Endothelial cell of umbilical vein (primary cell): ENCODE measurements at regions not wholly inside any gene's neighbourhood (a gene's known extent, or its start where the extent isn't known, plus 50 kb on each side); places are given as distances from the start of the nearest gene placed in this dataset.

Experiments
- BruUV-seq: library from RNA; stranded (reverse); fragments of 400-500 nt; replicated peaks from 2 replicates; lab custom pipeline; 2021; lab: Mats Ljungman, UMichigan
- CTCF ChIA-PET: fragments of 300-600, 350-600 bp; sonication (Branson Sonifier 250); formaldehyde crosslinking; loops from one replicate; lab custom pipeline; 2021; ENCODE audit warnings: antibody characterized with exemption, inconsistent platforms; lab: Charles Lee
- POLR2A ChIA-PET: fragments of 300-600, 350-600 bp; sonication (Branson Sonifier 250); formaldehyde crosslinking; loops from one replicate; lab custom pipeline; 2021; ENCODE audit warnings: antibody characterized with exemption, inconsistent platforms; lab: Charles Lee
- DNase-seq: peaks from one replicate; pipeline ENCODE4 v3.0.0-alpha.2; 2011; ENCODE audit warnings: low read depth, low spot score
- FAIRE-seq: peaks from 2 replicates; lab custom pipeline; 2011; peaks lifted over from hg19 to GRCh38; lab: Jason Lieb, UNC
- H2AFZ ChIP-seq: 2 replicates; pipeline ENCODE4 v1.6.0; 2012; ENCODE audit warnings: low read depth, low read length, control low read depth, inconsistent platforms
- H3K27ac ChIP-seq: 2 replicates; pipeline ENCODE4 v1.5.1; 2011; ENCODE audit warnings: low read depth, mild to moderate bottlenecking, control low read depth, low read length, moderate library complexity; ENCODE audit not compliant: insufficient read depth
- H3K27me3 ChIP-seq, 2 experiments: 2 replicates each; pipeline versions ENCODE4 v1.6.0 to v1.6.1; 2011; ENCODE audit warnings: low read length in 2 of 2, mixed read lengths in 1 of 2; ENCODE audit not compliant: control insufficient read depth in 2 of 2, insufficient read depth in 2 of 2
- H3K36me3 ChIP-seq, 2 experiments: 2 replicates in 1 of 2; 3 replicates in 1 of 2; pipeline ENCODE4 v1.5.1; 2011; ENCODE audit warnings: low read length in 2 of 2, mild to moderate bottlenecking in 1 of 2, moderate library complexity in 1 of 2; ENCODE audit not compliant: control insufficient read depth in 2 of 2, insufficient read depth in 2 of 2; ENCODE audit errors: extremely low read depth in 1 of 2
- H3K4me1 ChIP-seq: 3 replicates; pipeline ENCODE4 v1.5.1; 2011; ENCODE audit warnings: mild to moderate bottlenecking, low read length; ENCODE audit not compliant: control insufficient read depth, insufficient read depth; ENCODE audit errors: extremely low read depth
- H3K4me2 ChIP-seq: 2 replicates; pipeline ENCODE4 v1.6.1; 2011; ENCODE audit warnings: low read length, control low read depth, mixed read lengths; ENCODE audit not compliant: insufficient read depth
- H3K4me3 ChIP-seq, 3 experiments: fragments of 200-600 bp in 1 of 3; sonication (generic), shearing (Covaris generic) in 1 of 3; replicated peaks in 1 of 3; 2 replicates each; pipeline ENCODE4 v1.5.1; 2011 to 2016; ENCODE audit warnings: control low read depth in 3 of 3, low read length in 3 of 3, mild to moderate bottlenecking in 2 of 3, inconsistent platforms in 1 of 3, low read depth in 1 of 3, moderate library complexity in 1 of 3; ENCODE audit not compliant: insufficient read depth in 1 of 3
- H3K79me2 ChIP-seq: 2 replicates; pipeline ENCODE4 v1.6.0; 2012; ENCODE audit warnings: low read length, inconsistent platforms; ENCODE audit not compliant: control insufficient read depth, insufficient read depth
- H3K9ac ChIP-seq: replicated peaks from 2 replicates; pipeline ENCODE3; 2011; ENCODE audit warnings: low read length, control low read depth; ENCODE audit not compliant: insufficient read depth; ENCODE audit errors: extremely low read depth
- H3K9me1 ChIP-seq: replicated peaks from 3 replicates; pipeline ENCODE4 v1.6.0; 2011; ENCODE audit warnings: mild to moderate bottlenecking, low read length; ENCODE audit not compliant: control insufficient read depth, insufficient read depth; ENCODE audit errors: extremely low read depth
- H3K9me3 ChIP-seq: replicated peaks from 2 replicates; pipeline ENCODE4 v1.5.1; 2012; ENCODE audit warnings: low read length, inconsistent platforms; ENCODE audit not compliant: control insufficient read depth, insufficient read depth
- H4K20me1 ChIP-seq: replicated peaks from 2 replicates; pipeline ENCODE3; 2011; ENCODE audit warnings: mild to moderate bottlenecking, low read length; ENCODE audit not compliant: control insufficient read depth, insufficient read depth; ENCODE audit errors: extremely low read depth
- CTCF ChIP-seq, 2 donors: IDR thresholded peaks; 1 replicate in 1 of 2; 2 replicates in 1 of 2; pipeline ENCODE4 v1.5.1; 2011; ENCODE audit warnings: low read length in 2 of 2, mild to moderate bottlenecking in 2 of 2, moderate library complexity in 2 of 2, control low read depth in 1 of 2, inconsistent platforms in 1 of 2, low read depth in 1 of 2; ENCODE audit not compliant: insufficient read depth in 1 of 2; ENCODE audit errors: extremely low read depth in 1 of 2
- EZH2 ChIP-seq: IDR thresholded peaks from 2 replicates; pipeline ENCODE4 v1.6.1; 2012; ENCODE audit warnings: borderline replicate concordance, low read depth, mild to moderate bottlenecking, moderate library complexity, low read length, inconsistent platforms; ENCODE audit not compliant: severe bottlenecking
- FOS ChIP-seq: IDR thresholded peaks from 2 replicates; pipeline ENCODE4 v1.6.1; 2011; ENCODE audit warnings: mild to moderate bottlenecking, low read length, moderate library complexity, borderline replicate concordance; ENCODE audit not compliant: insufficient read depth
- GATA2 ChIP-seq: IDR thresholded peaks from 2 replicates; pipeline ENCODE4 v1.7.0; 2011; ENCODE audit warnings: low read depth, mild to moderate bottlenecking, moderate library complexity, mixed read lengths, low read length; ENCODE audit not compliant: insufficient read length, insufficient read depth
- JUN ChIP-seq: IDR thresholded peaks from 2 replicates; pipeline ENCODE4 v1.6.1; 2011; ENCODE audit warnings: borderline replicate concordance, low read depth; ENCODE audit not compliant: insufficient read length, insufficient read depth
- MAX ChIP-seq: IDR thresholded peaks from 2 replicates; pipeline ENCODE4 v1.6.1; 2011; ENCODE audit not compliant: insufficient read depth, insufficient read length
- MYC ChIP-seq: IDR thresholded peaks from one replicate; pipeline ENCODE4 v1.6.1; 2011; ENCODE audit warnings: mild to moderate bottlenecking, low read depth, low read length
- POLR2A ChIP-seq: IDR thresholded peaks from 2 replicates; pipeline ENCODE4 v1.6.1; 2012; ENCODE audit warnings: low read depth, mild to moderate bottlenecking, control low read depth, low read length
- POLR2AphosphoS5 ChIP-seq: IDR thresholded peaks from 2 replicates; pipeline ENCODE4 v1.6.1; 2012; ENCODE audit warnings: low read depth, mild to moderate bottlenecking, control low read depth, low read length, moderate library complexity; ENCODE audit not compliant: insufficient read depth
- dilution Hi-C: fragments of 300-500 bp; cut with MboI; formaldehyde crosslinking; loops from one replicate; pipeline ENCODE4 v1.15.0; 2019; ENCODE audit warnings: low sequenced_read_pairs; ENCODE audit not compliant: extremely low pct_ligation_motif_present
- intact Hi-C: fragments of 100-400 bp; cut with micrococcal nuclease; formaldehyde crosslinking; loops from one replicate; pipeline ENCODE4 v1.10.0; 2022

GRCh38 chr2:4130651-4131050 lies 427.3 kb downstream of the DCDC2C start:
- TF ChIP-seq JUN (no peak), GATA2 (no peak), MYC (no peak), CTCF (IDR thresholded peaks at IDR 0.05; ENCODE audit: extremely low read depth in 1 of 2, insufficient read depth in 1 of 2, low read depth in 1 of 2, low read length in 2 of 2) (no peak), POLR2A (no peak), POLR2AphosphoS5 (no peak), MAX (no peak), EZH2 (no peak), FOS (no peak)
- FAIRE-seq, result no peak
- Histone ChIP-seq H3K9me1 (no peaks in the 10 kb centered on the region), H3K9me3 (peaks cover 4% of the 10 kb centered on the region), H3K79me2 (no peaks in the 10 kb centered on the region), H3K9ac (no peak overlapping the region), H3K27me3 (no peaks in the 10 kb centered on the region), H3K4me1 (no peaks in the 10 kb centered on the region), H3K4me3 (no peak overlapping the region), H3K36me3 (no peaks in the 10 kb centered on the region), H4K20me1 (no peaks in the 10 kb centered on the region), H2AFZ (no peak overlapping the region), H3K4me2 (no peak overlapping the region), H3K27ac (no peak overlapping the region)
- no peak for DNase-seq
- intact Hi-C loops, result no loop called here
- ChIA-PET CTCF (no interaction called here), POLR2A (no interaction called here)
- BruUV-seq, result no TSS peak
- dilution Hi-C loops, result no loop called here
